AG04449 (cell line): ENCODE measurements at regions not wholly inside any gene's neighbourhood (a gene's known extent, or its start where the extent isn't known, plus 50 kb on each side); places are given as distances from the start of the nearest gene placed in this dataset.

ENCODE experiments used
- CTCF ChIA-PET: fragments of 350-600 bp; formaldehyde crosslinking; extraction: SDS; loops from one replicate; lab custom pipeline; 2021; ENCODE audit warnings: antibody characterized with exemption; lab: Yijun Ruan, JAX
- POLR2A ChIA-PET: fragments of 400-600, 350-600 bp; formaldehyde crosslinking; extraction: SDS; loops from one replicate; lab custom pipeline; 2020; ENCODE audit warnings: antibody characterized with exemption, inconsistent platforms; lab: Yijun Ruan, JAX
- DNase-seq: peaks from one replicate; pipeline ENCODE4 v3.0.0-alpha.2; 2010; ENCODE audit warnings: low read depth, low spot score
- H3K4me3 ChIP-seq: 2 replicates; pipeline ENCODE4 v1.5.1; 2011; ENCODE audit warnings: low read depth, mild to moderate bottlenecking, control low read depth, low read length
- TF ChIP-seq, protein P1 (sequence below): IDR thresholded peaks from one replicate; pipeline ENCODE4 v1.5.1; 2011; ENCODE audit warnings: mild to moderate bottlenecking, moderate library complexity, low read length, control low read depth, inconsistent platforms; ENCODE audit not compliant: insufficient read depth; ENCODE audit errors: missing control alignments

DNA sequence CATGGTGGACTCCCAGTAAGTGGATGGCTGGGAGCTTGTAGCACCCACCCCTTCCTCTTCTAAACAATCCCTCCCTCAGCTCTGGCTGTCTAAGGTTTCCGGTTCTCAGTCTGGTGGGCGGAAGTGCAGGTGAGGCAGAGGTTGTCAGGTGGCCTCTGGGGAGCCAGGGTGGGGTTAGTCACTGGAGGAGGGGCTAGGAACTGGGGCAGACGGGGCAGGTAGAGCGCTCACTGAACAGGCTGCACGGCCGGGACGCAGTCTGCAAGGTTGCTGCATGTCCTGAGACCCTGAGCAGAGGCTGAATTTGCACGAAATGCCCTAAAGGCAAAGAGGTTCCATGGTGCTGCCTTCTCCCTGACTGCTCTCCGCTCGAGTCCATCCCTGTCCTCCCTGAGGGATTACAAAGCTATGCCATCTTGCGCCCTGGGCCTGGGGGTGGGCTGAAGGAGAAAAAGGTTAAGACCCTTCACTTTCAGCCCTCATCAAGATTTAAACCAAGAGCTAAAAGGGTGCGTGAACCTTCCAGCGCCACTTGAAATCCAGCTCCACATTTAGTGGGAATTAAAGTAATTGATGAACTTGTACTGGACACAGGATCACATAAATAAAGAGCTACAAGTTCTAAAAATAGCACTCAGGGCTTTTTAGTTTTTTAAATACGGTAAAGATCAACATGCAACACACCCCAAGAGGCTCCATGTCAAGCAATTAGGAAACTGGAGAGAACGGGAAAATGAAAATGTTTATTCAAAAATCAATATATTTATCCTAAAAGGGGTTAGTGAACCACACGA is 62.3 kb upstream of the CTBP2 start:
- no peak overlapping the region for H3K4me3 ChIP-seq
- no peak for DNase-seq
- CTCF ChIA-PET, result interaction anchor here (1.3 kb wide), 1 partner anchor 13 kb away, joined by 5 read pairs; no protein-coding TSS in a partner anchor
- POLR2A ChIA-PET, result no interaction called here
- TF ChIP-seq, protein P1, sequence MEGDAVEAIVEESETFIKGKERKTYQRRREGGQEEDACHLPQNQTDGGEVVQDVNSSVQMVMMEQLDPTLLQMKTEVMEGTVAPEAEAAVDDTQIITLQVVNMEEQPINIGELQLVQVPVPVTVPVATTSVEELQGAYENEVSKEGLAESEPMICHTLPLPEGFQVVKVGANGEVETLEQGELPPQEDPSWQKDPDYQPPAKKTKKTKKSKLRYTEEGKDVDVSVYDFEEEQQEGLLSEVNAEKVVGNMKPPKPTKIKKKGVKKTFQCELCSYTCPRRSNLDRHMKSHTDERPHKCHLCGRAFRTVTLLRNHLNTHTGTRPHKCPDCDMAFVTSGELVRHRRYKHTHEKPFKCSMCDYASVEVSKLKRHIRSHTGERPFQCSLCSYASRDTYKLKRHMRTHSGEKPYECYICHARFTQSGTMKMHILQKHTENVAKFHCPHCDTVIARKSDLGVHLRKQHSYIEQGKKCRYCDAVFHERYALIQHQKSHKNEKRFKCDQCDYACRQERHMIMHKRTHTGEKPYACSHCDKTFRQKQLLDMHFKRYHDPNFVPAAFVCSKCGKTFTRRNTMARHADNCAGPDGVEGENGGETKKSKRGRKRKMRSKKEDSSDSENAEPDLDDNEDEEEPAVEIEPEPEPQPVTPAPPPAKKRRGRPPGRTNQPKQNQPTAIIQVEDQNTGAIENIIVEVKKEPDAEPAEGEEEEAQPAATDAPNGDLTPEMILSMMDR, result no peak

DNA sequence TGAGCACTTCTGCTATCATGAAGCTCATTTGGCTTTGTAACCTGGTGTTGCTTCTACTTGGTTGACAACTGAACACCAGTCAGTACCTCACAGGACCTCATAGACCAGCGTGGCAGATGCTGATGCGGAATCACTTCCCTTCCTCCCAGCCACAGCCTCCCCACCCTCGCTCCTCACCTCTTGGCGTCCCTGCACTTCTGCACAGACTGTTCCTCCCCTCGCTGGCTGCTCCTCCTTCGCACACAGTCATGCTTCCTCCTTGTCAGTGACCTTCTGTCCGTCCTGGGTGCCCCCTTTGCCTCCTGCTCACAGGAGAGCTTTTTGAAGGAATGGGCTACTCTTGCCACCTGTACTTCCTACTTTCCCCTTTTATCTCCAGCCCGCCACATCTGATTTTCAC is 61.4 kb upstream of the CTBP2 start:
- CTCF ChIA-PET, result interaction anchor here (1.2 to 1.6 kb wide), 3 partner anchors 14 to 58 kb away, joined by 4 to 5 read pairs (median 5); no protein-coding TSS in a partner anchor
- H3K4me3 ChIP-seq, result no peak overlapping the region
- POLR2A ChIA-PET, result no interaction called here
- TF ChIP-seq, protein P1, result no peak
- DNase-seq, result no peak

DNA sequence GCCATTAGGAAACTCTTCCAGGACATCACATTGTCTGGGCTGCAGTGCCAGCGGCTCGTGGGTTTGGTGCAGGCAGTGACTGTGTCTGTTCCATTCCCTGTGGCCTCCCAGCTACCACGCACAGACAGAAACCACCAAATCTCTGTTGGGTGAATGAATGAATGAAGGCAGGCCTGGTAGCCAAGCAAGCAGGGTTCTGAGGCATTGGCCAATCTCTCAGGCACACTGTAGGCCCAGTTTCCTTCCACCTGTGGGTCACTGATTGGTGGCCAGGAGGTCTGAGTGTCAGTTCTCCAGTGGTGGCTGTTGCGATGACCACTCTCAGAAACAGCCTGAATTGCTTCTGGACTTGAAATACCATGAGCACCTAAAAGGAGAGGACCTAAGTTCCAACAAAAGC is 59.4 kb upstream of the CTBP2 start:
- CTCF ChIA-PET, result no interaction called here
- H3K4me3 ChIP-seq, result no peak overlapping the region
- POLR2A ChIA-PET, result no interaction called here
- DNase-seq, result no peak
- TF ChIP-seq, protein P1, result no peak

DNA sequence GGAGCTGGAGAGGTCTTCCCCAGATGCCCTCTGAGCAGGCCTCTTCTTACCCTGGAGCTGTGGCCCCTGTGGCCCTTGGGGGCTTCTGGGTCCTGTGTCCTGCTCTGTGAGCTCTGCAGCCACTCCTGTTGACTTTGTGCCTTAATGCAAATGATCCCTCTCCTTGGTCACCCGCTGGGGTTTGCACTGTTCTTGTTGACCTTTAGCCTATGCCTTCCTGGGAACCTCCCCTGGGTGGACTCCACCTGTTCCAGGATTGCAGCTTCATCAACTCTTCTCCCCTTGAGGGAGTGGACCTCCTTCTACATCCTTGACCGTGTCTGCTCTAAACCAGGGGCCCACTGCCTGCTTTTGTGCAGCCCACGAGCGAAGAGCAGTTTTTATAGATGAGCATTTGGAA is 58.6 kb upstream of the CTBP2 start:
- DNase-seq, result no peak
- CTCF ChIA-PET, result interaction anchor here (1.2 kb wide), 1 partner anchor 171 kb away, joined by 4 read pairs; no protein-coding TSS in a partner anchor

DNA sequence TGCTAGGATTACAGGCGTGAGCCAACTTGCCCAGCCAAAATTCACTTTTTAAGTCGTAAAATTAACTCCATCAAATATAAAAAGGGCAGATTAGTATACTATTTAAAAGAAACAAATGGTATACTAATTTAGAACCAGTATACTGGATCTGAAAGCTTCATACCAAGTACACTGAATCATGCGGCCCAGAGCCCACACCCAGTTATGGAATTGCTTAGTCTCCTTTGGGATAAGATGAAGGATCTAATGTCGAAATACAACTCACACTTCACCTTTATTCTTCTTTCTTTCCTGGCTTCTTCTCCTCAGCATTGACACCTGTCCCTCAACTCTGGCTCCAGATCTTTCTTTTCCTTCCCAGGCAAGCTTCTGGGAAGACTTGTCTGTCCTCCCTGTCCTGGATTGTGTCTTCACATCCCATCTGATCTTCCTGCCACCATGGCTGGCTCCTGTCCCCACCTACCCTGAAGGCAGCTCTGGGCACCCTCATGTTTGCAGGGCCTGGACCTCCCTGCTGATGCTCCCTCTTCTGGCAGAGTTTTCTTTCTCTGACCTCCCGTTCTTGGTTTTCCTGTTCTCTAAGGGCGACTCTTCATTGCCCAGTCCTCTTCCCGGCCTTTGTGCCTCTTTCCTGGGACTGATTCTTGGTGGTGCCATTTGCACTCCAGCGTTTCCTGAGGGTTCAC is 57.8 kb upstream of the CTBP2 start:
- no peak for DNase-seq
- ChIA-PET POLR2A (no interaction called here), CTCF (interaction anchor here (1.2 to 2.4 kb wide), 3 partner anchors 9 to 170 kb away, joined by 4 to 7 read pairs (median 5); no protein-coding TSS in a partner anchor)
- no peak overlapping the region for H3K4me3 ChIP-seq
- TF ChIP-seq, protein P1, result no peak

More for the DNA sequence above, 58.6 kb upstream of the CTBP2 start:
- POLR2A ChIA-PET, result no interaction called here
- TF ChIP-seq, protein P1, result no peak
- H3K4me3 ChIP-seq, result no peak overlapping the region

DNA sequence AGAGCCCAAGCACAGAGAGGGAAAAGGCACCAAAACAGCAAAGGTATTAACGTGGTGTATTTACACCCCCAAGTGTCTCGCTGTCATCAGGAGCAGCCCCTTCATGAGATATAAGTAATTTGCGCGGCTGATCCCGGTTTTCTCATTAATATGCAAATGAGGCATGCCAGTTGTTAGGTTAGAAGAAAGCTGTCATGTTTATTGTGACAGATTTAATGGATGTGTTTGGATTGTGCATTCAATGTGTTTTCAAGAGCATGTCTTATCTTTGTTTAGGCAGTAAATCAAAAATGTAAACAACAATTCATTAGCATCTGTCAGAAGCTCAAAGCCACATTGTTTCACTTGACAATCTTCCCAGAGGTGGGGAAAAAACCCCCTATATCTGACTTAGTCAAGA is 56.5 kb upstream of the CTBP2 start:
- DNase-seq, result no peak
- H3K4me3 ChIP-seq, result no peak overlapping the region
- CTCF ChIA-PET, result interaction anchor here (1.1 to 2.4 kb wide), 3 partner anchors 8 to 169 kb away, joined by 4 to 7 read pairs (median 5); no protein-coding TSS in a partner anchor
- POLR2A ChIA-PET, result no interaction called here
- TF ChIP-seq, protein P1, result no peak
